ENCODE measurements at regions not wholly inside any gene's neighbourhood (a gene's known extent, or its start where the extent isn't known, plus 50 kb on each side); places are given as distances from the start of the nearest gene placed in this dataset.

GRCh38 chr3:87793337-87793877 lies 265.4 kb downstream of the CGGBP1 start:
- Histone ChIP-seq H3K4me2 (ENCODE audit: low read depth, low read length) (peak overlapping the region; percentile 53), H3K4me1 (ENCODE audit: insufficient read depth, low read length) (0 out of 2 replicates have a peak, but pooled peaks cover 13% of the 10 kb centered on the region), H3K9me3 (ENCODE audit: low read length) (no peaks in the 10 kb centered on the region), H3K36me3 (replicated peaks in 1 of 2; ENCODE audit: control insufficient read depth in 1 of 2, insufficient read depth in 2 of 2, low read length in 2 of 2) (no peaks in the 10 kb centered on the region), H3K9ac (ENCODE audit: insufficient read depth, low read depth, low read length) (no peak overlapping the region), H3K4me3 (replicated peaks in 1 of 3; ENCODE audit: insufficient read depth in 1 of 3, low read depth in 2 of 3, low read length in 3 of 3) (peak overlapping the region in 1 of 3 experiments; percentile 54; a peak in 1 of 6 replicates), H2AFZ (ENCODE audit: low read length) (no peak overlapping the region), H3K27me3 (ENCODE audit: control insufficient read depth in 1 of 2, insufficient read depth in 2 of 2, low read length in 2 of 2) (peaks cover 2 to 28% of the 10 kb centered on the region in 2 experiments; a peak in 2 of 5 replicates), H4K20me1 (ENCODE audit: insufficient read depth, low read length) (no peaks in the 10 kb centered on the region), H3K27ac (ENCODE audit: extremely low read length, insufficient read depth, low read length) (no peak overlapping the region), H3K79me2 (ENCODE audit: insufficient read depth, low read length) (no peaks in the 10 kb centered on the region)
- intact Hi-C loops (cut with micrococcal nuclease; ENCODE audit: unreplicated experiment) (no loop called here), in situ Hi-C loops (cut with HindIII; ENCODE audit: extremely low pct_ligation_motif_present, low pct_unique_long_range_greater_than_20kb) (no loop called here)
- 18% methylated on average over 17 of the region's 17 CpGs for WGBS (ENCODE audit: low lambda C conversion rate)
- TF ChIP-seq NR2C2 (CRISPR knock-in tag; IDR thresholded peaks at IDR 0.05; ENCODE audit: borderline replicate concordance) (no peak), IRF9 (CRISPR knock-in tag; IDR thresholded peaks at IDR 0.05; ENCODE audit: borderline replicate concordance) (no peak), ZNF512 (CRISPR knock-in tag; IDR thresholded peaks at IDR 0.05) (no peak), ARHGAP35 (CRISPR knock-in tag; IDR thresholded peaks at IDR 0.05; ENCODE audit: borderline replicate concordance) (no peak), ARID2 (CRISPR knock-in tag; IDR thresholded peaks at IDR 0.05; ENCODE audit: borderline replicate concordance) (no peak)
- DNase-seq (ENCODE audit: low spot score) (no peak), ATAC-seq (peak; percentile 52), FAIRE-seq (no peak)
- ChIA-PET POLR2A (no interaction called here), CTCF (ENCODE audit: low intra/inter-chr PET ratio, low total read pairs) (no interaction called here)
- BruUV-seq (replicated peaks), result no TSS peak

Measured in HepG2 (cell line).